Left ventricle myocardium inferior (tissue), 1 donor: ENCODE measurements at regions not wholly inside any gene's neighbourhood (a gene's known extent, or its start where the extent isn't known, plus 50 kb on each side); places are given as distances from the start of the nearest gene placed in this dataset.

Source experiments
- DNase-seq: peaks from one replicate; pipeline ENCODE4 v3.0.0-alpha.2; 2020
- H3K27ac ChIP-seq: fragments of 200-600 bp; replicated peaks from 2 replicates; pipeline ENCODE4 v1.8.0; 2021
- H3K27me3 ChIP-seq: fragments of 200-600 bp; 2 replicates; pipeline ENCODE4 v1.8.0; 2021; ENCODE audit warnings: low read depth
- H3K36me3 ChIP-seq: fragments of 200-600 bp; 2 replicates; pipeline ENCODE4 v1.8.0; 2021
- H3K4me1 ChIP-seq: fragments of 200-600 bp; 2 replicates; pipeline ENCODE4 v1.8.0; 2021
- H3K4me3 ChIP-seq: fragments of 200-600 bp; 2 replicates; pipeline ENCODE4 v1.8.0; 2021; ENCODE audit warnings: mild to moderate bottlenecking, moderate library complexity
- H3K9me3 ChIP-seq: fragments of 200-600 bp; replicated peaks from 2 replicates; pipeline ENCODE4 v1.8.0; 2021
- intact Hi-C: fragments of 100-400 bp; cut with micrococcal nuclease; formaldehyde crosslinking; loops from one replicate; pipeline ENCODE4 v1.11.0; 2022
- TF ChIP-seq, protein P1 (sequence below): fragments of 200-600 bp; IDR thresholded peaks from 2 replicates; pipeline ENCODE4 v1.8.0; 2021; ENCODE audit warnings: antibody characterized with exemption, mild to moderate bottlenecking, borderline replicate concordance
- donor health status: DM: no; HTN: yes; CAD: no; lungs with severe emphysema.

DNA sequence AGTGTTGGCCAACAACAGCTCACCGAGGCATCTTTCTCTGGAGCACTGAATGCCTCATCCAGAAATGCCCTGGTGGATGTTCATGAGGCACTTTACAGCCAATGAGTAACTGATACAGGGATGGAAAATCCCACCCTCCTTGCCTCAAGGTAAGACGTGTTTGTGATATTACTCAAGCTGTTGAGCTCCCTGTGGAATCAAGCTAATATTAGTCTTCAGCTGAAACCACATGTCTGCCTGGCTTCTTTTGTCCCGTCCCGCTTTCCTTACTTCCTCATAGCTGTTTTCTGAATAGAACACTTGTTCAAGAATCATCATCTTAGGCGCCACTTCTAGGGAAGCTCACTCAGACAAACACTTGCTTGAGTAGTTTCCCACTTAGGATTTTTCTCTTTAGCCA lies 422.4 kb downstream of the INHBA start:
- DNase-seq, result no peak
- no peak overlapping the region for H3K27ac ChIP-seq
- TF ChIP-seq, protein P1, sequence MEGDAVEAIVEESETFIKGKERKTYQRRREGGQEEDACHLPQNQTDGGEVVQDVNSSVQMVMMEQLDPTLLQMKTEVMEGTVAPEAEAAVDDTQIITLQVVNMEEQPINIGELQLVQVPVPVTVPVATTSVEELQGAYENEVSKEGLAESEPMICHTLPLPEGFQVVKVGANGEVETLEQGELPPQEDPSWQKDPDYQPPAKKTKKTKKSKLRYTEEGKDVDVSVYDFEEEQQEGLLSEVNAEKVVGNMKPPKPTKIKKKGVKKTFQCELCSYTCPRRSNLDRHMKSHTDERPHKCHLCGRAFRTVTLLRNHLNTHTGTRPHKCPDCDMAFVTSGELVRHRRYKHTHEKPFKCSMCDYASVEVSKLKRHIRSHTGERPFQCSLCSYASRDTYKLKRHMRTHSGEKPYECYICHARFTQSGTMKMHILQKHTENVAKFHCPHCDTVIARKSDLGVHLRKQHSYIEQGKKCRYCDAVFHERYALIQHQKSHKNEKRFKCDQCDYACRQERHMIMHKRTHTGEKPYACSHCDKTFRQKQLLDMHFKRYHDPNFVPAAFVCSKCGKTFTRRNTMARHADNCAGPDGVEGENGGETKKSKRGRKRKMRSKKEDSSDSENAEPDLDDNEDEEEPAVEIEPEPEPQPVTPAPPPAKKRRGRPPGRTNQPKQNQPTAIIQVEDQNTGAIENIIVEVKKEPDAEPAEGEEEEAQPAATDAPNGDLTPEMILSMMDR, result no peak
- no peaks in the 10 kb centered on the region for H3K4me1 ChIP-seq
- H3K4me3 ChIP-seq, result no peak overlapping the region
- no peaks in the 10 kb centered on the region for H3K27me3 ChIP-seq
- no peaks in the 10 kb centered on the region for H3K36me3 ChIP-seq
- intact Hi-C loops, result no loop called here
- H3K9me3 ChIP-seq, result no peaks in the 10 kb centered on the region

DNA sequence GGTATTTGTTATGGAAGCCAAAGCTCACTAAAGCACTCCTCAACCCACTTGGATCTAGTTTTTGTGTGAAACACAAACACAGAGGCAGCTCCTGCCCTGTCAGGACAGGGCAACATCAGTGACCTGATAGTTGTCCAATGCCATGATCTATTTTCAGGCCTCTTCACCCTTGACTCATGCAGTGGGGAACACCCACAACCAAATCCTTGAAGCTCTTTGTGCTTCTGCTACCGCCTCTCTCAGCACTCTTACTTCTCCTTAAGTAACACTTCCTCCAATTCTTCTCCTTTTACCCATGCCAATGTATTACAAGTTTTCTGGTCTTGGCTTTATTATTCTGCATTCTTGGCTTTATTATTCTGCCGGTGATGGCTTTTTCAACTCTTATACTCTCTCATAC lies 425.3 kb downstream of the INHBA start:
- TF ChIP-seq, protein P1, result no peak
- H3K27ac ChIP-seq, result no peak overlapping the region
- no peaks in the 10 kb centered on the region for H3K36me3 ChIP-seq
- no peaks in the 10 kb centered on the region for H3K4me1 ChIP-seq
- H3K9me3 ChIP-seq, result no peaks in the 10 kb centered on the region
- no peak for DNase-seq
- H3K27me3 ChIP-seq, result no peaks in the 10 kb centered on the region
- intact Hi-C loops, result no loop called here
- H3K4me3 ChIP-seq, result no peak overlapping the region

DNA sequence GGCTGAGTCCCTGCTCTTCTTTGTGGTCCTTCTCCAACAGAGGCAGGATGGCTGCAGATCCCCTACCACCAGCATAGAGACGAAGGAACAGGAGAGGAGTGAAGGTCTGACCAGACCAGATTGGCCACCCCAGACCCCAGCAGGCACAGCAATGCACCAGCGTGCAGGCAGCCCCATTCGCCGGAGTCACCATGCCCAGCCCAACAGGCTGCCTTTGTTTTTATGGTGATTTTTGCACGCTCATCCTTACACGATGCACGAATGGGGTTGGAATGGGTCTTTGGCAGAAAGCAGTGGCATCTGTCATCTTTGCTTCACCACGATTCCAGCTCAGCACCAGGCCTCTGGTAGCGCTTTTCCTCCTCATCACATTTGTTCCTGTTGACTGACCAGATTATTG lies 427.6 kb downstream of the INHBA start:
- DNase-seq, result no peak
- H3K36me3 ChIP-seq, result no peaks in the 10 kb centered on the region
- TF ChIP-seq, protein P1, result no peak
- no peaks in the 10 kb centered on the region for H3K9me3 ChIP-seq
- H3K4me1 ChIP-seq, result no peaks in the 10 kb centered on the region
- no peak overlapping the region for H3K4me3 ChIP-seq
- intact Hi-C loops, result no loop called here
- no peak overlapping the region for H3K27ac ChIP-seq
- no peaks in the 10 kb centered on the region for H3K27me3 ChIP-seq

DNA sequence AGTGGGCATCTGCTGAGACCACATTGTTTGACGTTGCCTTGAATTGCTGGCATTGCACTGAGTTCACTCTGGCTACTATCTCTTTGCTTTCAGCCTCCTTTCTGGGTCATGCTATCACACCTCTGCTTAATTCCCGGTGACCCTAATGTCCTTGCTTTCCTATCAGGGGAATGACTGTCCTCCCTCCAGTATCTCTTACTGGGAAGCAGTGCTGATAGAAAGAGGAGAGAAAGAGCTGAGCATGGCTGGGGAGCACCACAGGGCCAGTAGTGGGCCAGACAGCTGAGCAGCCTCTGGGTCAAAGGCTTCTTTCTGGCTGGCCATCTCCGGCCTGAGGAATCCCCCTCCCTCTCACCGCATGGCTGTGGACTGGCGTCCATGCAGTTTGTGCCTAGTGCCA lies 428.7 kb downstream of the INHBA start:
- no peak overlapping the region for H3K4me3 ChIP-seq
- intact Hi-C loops, result no loop called here

DNA sequence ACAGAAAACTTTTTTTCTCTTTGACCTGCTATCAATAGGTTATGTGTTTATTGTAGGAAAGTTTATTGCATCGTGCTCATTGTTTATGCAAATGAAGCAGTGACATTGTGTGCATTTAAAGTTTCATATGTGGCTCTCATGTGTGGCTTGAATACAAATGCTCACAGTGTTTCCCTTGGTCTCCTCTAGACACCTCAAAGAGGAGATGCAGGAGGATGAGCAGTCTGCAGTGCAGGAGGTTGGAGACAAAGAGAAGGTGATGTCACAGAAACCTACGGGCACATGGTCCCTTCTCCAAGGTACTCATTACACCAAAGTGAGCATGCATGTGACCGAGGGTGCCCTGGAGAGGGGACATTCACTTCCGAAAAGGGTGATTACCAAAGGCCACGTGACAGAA lies 430.2 kb downstream of the INHBA start:
- no peak for DNase-seq
- no peak overlapping the region for H3K4me3 ChIP-seq
- no peak overlapping the region for H3K27ac ChIP-seq
- no peaks in the 10 kb centered on the region for H3K9me3 ChIP-seq
- H3K27me3 ChIP-seq, result no peaks in the 10 kb centered on the region
- H3K4me1 ChIP-seq, result no peaks in the 10 kb centered on the region
- H3K36me3 ChIP-seq, result no peaks in the 10 kb centered on the region
- TF ChIP-seq, protein P1, result no peak
- intact Hi-C loops, result no loop called here

More for the DNA sequence above, 428.7 kb downstream of the INHBA start:
- no peak for DNase-seq
- H3K27me3 ChIP-seq, result no peaks in the 10 kb centered on the region
- no peaks in the 10 kb centered on the region for H3K4me1 ChIP-seq
- H3K36me3 ChIP-seq, result no peaks in the 10 kb centered on the region
- H3K9me3 ChIP-seq, result no peaks in the 10 kb centered on the region
- no peak overlapping the region for H3K27ac ChIP-seq
- TF ChIP-seq, protein P1, result no peak

DNA sequence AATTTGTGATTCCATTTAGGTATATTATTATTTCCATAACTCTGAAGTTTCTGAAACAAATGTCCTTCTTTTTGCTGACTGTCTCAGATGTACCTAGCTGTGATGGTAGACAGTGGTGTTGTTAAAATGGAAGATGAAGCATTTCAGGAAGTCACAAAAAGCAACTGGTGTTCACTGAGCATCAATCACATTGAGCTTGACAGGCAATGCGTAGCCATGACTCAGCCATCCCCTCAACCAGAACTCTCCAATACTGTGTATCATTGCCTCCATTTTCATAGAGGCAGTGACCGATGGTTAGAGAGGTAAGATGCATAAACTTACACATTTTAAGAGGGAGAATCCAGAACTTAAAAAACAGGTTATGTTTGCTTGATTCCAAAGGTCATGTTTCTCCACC lies 434.0 kb downstream of the INHBA start:
- H3K27me3 ChIP-seq, result no peaks in the 10 kb centered on the region
- no peaks in the 10 kb centered on the region for H3K36me3 ChIP-seq
- no peaks in the 10 kb centered on the region for H3K9me3 ChIP-seq
- H3K4me3 ChIP-seq, result no peak overlapping the region
- intact Hi-C loops, result no loop called here
- H3K27ac ChIP-seq, result no peak overlapping the region
- DNase-seq, result no peak
- no peaks in the 10 kb centered on the region for H3K4me1 ChIP-seq
- TF ChIP-seq, protein P1, result no peak
